PFSK-1 (cell line): ENCODE measurements at regions not wholly inside any gene's neighbourhood (a gene's known extent, or its start where the extent isn't known, plus 50 kb on each side); places are given as distances from the start of the nearest gene placed in this dataset.

Experiments used
- FOXP2 ChIP-seq: optimal IDR thresholded peaks from 2 replicates; pipeline ENCODE3; 2011; ENCODE audit warnings: borderline replicate concordance, control low read depth, inconsistent platforms; ENCODE audit not compliant: insufficient read depth; ENCODE audit errors: extremely low read length, extremely low read depth
- POLR2AphosphoS5 ChIP-seq: IDR thresholded peaks from 2 replicates; pipeline ENCODE4 v1.6.1; 2012; ENCODE audit warnings: low read depth, mild to moderate bottlenecking, control low read depth, low read length, moderate library complexity
- REST ChIP-seq, 2 experiments: IDR thresholded peaks; 2 replicates each; pipeline versions ENCODE4 v1.6.1 to v1.8.0; 2011 to 2012; ENCODE audit warnings: low read depth in 2 of 2, low read length in 2 of 2, control low read depth in 1 of 2, inconsistent platforms in 1 of 2, mild to moderate bottlenecking in 1 of 2, moderate library complexity in 1 of 2; ENCODE audit not compliant: insufficient read depth in 1 of 2
- SIN3A ChIP-seq: IDR thresholded peaks from 2 replicates; pipeline ENCODE4 v1.6.1; 2012; ENCODE audit warnings: mild to moderate bottlenecking, low read length, moderate library complexity, borderline replicate concordance; ENCODE audit not compliant: insufficient read depth
- TAF1 ChIP-seq: IDR thresholded peaks from 2 replicates; pipeline ENCODE4 v1.6.1; 2012; ENCODE audit warnings: low read length, control low read depth, borderline replicate concordance; ENCODE audit not compliant: insufficient read depth

GRCh38 chr5:133899506-133899905 is 68.9 kb downstream of the C5orf15 start:
- no peak for TF ChIP-seq SIN3A
- TF ChIP-seq POLR2AphosphoS5 = no peak
- TF ChIP-seq REST (IDR thresholded peaks at IDR 0.05; ENCODE audit: insufficient read depth in 1 of 2, low read depth in 2 of 2, low read length in 2 of 2) = no peak
- no peak for TF ChIP-seq TAF1
- no peak for TF ChIP-seq FOXP2
